OCI-M2 (cell line): ENCODE measurements at regions not wholly inside any gene's neighbourhood (a gene's known extent, or its start where the extent isn't known, plus 50 kb on each side); places are given as distances from the start of the nearest gene placed in this dataset.
"Not testable (repeated sequence)": the region's sequence is repeated elsewhere in the genome, so short reads cannot be mapped to it uniquely, and the experiment has no call there.

Experiments
- DNase-seq: peaks from one replicate; lab custom pipeline; 2025; ENCODE audit not compliant: unreplicated experiment; lab: John Stamatoyannopoulos, UW

- no peak for DNase-seq
Measured at GRCh38 chr4:63105839-63106238, 1303.4 kb downstream of the TECRL start.

DNA sequence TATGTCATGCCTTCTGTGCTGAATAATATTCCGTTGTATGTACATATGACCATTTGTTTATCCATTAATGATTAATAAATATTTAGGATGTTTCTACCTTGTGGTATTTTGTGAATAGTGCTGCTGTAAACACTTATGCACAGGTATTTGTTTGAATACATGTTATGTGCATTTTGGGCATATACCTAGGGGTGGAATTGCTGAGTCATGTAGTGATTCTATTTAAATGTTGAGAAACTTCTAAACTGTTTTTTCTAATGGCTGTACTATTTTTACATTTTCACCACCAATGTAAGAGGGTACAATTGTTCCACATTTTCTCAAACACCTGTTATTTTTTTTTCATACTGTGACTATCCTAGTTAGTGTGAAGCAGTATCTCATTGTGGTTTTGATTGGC, 1318.6 kb downstream of the TECRL start:
- DNase-seq = no peak

- no peak for DNase-seq
Measured at GRCh38 chr4:63085091-63085490, 1324.2 kb downstream of the TECRL start.

- DNase-seq = no peak
Measured at GRCh38 chr4:63080934-63081333, 1328.3 kb downstream of the TECRL start.

- DNase-seq = no peak
Measured at GRCh38 chr4:63063760-63064159, 1345.5 kb downstream of the TECRL start.

- DNase-seq = not testable (repeated sequence)
Measured at GRCh38 chr4:63062891-63063290, 1346.4 kb downstream of the TECRL start.

DNA sequence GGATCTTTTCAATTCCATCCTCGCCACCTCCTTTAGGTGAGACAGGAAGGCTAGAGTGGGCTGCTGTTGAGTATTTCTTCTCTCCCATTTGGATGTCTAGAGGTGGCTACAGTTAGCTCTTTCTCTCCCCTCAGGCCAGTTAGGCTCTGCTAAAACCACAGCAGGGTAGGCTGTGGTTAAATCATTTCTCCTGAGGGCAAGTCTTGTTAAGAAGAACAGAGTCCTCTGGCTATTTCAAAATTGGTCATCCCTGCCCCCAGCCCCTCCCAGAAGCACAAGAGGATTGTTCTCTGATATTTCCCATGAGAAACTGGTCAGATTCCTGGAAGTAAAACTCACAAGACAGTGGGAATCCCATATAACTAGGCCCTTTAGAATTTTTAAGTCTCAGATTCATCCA, 1359.5 kb downstream of the TECRL start:
- no peak for DNase-seq

- DNase-seq = no peak
Measured at GRCh38 chr4:63049278-63049677, 1360.0 kb downstream of the TECRL start.

DNA sequence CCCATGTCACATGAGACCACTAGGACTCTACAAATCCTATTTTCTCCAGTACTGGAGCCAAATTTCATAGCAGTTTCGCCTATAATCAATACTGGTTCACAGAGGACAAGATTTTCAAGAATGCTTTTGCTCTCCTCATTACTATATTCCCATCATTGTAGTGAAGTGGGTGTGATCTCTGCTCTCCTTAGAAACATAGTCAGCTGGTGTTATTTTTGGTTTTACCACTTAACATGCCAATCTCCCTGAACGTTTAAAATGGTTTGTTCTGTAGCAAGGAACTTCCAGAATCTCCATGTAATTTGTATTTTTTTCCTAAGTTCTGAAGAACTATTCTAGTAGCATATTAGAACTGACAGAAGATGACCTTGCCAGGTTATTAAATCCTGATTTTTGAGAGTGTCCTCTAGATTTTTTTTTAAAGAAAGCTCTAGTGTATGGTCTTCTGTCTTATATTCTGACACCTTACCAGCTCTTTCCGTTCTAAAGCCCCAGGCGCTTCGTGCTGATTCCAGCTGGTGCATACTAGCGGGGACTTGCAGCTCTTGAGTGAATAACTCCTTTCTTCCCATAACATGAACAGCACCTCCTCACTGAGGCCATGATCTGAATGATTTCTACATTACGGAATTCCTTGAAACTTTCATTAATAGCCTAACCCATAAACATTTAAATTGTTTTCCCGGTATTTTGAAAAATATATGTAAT, 1372.9 kb downstream of the TECRL start:
- no peak for DNase-seq

DNA sequence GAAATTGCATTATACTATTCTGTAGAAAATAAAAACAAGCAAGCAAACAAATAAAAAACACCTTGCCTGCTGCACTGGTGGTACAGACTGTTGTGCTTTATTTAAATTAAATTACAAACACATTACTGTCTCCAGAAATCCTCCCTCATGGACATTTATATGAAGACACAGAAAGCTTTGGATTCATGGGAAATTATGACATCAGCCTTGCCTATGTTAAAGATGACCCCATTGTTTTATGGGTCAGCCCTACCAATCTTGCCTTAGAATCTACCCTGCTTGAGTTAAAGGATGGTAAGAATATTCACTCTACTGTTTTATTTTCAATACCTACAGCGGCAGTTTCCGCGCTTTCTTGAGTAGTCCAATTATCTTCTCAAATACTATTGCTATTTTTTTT, 1379.9 kb downstream of the TECRL start:
- DNase-seq = no peak

GRCh38 chr4:63020661-63021060, 1388.6 kb downstream of the TECRL start:
- no peak for DNase-seq

- no peak for DNase-seq
Measured at GRCh38 chr4:63017300-63017699, 1392.0 kb downstream of the TECRL start.

- DNase-seq = no peak
Measured at GRCh38 chr4:62970846-62971245, 1438.4 kb downstream of the TECRL start.

DNA sequence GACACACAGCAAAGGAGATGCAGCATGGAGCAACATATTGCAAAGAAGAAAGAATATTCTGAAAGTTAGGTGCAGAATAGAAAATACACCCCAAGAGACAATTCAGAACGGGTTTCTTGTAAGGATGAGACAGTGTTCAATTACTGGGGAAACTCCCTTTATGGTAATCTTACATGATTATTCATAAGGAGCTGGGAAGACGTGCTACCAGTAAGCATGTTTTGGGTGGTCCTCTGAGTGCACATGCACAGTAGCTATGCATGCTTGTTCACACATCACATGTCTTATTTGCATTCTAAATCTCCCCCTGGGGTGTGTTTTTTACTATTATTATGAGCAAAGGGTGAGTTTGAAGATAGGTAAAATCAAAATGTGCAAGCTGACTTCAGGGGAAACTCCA, 1448.8 kb downstream of the TECRL start:
- DNase-seq = no peak

DNA sequence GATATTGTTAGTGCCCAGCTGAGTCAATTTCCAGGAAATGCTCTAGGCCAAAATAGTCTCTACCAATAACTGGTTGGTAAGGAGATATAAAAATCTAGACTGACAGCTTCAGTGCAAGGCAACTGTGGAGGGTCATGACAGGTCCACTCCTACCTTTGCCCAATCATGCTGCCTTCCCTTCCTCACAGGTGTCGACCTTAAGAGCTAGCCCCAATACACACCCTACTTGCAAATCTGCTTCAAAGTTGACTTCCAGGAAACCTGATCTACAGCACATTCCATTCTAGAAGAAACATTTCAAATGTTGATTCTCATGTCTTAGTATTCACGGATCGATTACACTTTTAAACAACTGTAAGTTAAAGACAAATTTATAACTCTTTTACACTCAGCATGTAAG, 1455.5 kb downstream of the TECRL start:
- DNase-seq = no peak

DNA sequence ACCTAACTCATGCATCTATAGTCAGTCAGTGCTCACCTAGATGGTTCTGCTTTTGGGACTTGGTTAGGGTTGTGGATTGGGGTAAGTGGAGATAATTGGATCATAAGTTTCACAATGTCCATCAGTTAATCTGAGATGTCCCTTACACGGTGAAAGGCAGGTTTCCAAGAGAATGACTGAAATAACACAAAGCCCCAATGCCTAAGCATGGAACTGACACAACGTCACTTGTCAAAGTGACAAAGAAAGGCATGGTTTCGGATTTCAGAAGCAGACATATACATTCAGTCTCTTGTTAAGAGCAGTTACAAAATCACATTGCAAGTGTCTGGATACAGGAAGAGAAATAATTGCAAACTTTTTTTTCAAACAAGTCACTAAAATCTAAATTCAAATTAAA, 1456.9 kb downstream of the TECRL start:
- no peak for DNase-seq

DNA sequence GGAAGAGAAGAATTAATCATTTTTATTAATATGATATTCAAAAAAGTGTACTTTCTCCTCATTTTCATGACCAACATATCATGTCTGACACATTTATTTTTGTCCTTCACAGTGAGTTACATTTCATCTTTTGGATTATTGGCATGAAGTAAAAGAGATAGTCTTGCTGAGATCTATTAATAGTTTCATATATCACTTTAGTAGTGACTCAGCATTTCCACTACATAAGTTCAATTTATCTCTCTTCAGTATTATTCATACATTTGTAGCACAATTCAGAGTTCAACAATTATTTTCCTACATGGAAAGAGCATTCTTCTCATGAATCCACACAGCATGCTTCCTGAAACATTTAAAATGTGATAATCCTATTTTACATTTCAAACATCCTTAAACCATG, 1461.1 kb downstream of the TECRL start:
- DNase-seq = no peak

GRCh38 chr4:62940229-62940628, 1469.0 kb downstream of the TECRL start:
- no peak for DNase-seq

DNA sequence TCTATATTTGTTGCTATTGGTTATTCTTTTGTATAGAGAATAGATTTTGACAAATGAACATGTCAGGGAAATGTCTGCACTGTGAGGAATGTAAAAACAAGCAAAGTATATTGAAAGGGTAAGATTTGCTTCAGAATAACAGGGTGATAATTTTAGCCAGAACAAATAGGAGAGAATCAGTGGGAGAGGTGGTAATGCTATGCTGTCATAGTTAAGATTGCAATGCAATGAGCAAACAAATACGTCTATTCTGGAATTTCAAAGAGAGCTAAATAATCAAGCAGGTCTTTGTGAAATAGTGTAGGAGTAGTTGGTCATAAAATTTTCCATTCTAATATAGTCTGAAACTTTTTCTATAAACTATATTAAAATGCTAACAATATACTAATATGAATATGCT, 1478.4 kb downstream of the TECRL start:
- DNase-seq = no peak

GRCh38 chr4:62928483-62928882, 1480.8 kb downstream of the TECRL start:
- DNase-seq = no peak

DNA sequence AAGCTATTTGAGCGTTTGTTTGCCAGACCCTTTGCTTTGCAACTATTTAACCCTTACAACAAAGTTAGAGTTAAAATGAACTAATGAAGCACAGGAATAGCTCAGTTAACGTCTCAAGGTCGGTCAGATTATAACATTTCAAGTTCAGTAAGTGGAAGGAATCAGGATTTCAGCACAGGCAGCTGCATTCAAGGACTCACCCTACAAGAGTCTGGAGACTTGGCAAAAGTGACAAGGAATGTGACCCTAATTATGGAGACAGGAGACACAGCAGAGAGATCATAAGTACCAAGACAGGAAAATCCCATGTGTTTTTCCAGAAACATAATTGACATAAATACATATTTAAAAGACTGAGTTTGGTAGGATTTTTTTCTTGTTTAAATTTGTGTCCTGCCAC, 1481.7 kb downstream of the TECRL start:
- DNase-seq = no peak

GRCh38 chr4:62923783-62924182, 1485.5 kb downstream of the TECRL start:
- no peak for DNase-seq

GRCh38 chr4:62917649-62918048, 1491.6 kb downstream of the TECRL start:
- no peak for DNase-seq
